SKM-1 treated with dmso at 0.1 percent for 144 hours (cell line): ENCODE measurements at regions not wholly inside any gene's neighbourhood (a gene's known extent, or its start where the extent isn't known, plus 50 kb on each side); places are given as distances from the start of the nearest gene placed in this dataset.
A peak's percentile ranks its signal among the peaks of the same experiment; 100 is the strongest.

Source experiments
- DNase-seq: peaks from one replicate; lab custom pipeline; 2025; ENCODE audit not compliant: unreplicated experiment; lab: John Stamatoyannopoulos, UW

GRCh38 chr6:78577585-78577984 lies 289.8 kb upstream of the IRAK1BP1 start:
- DNase-seq = no peak

GRCh38 chr6:78578430-78578829 lies 288.9 kb upstream of the IRAK1BP1 start:
- DNase-seq = no peak

- peak; percentile 48 for DNase-seq
These were observed 286.4 kb upstream of the IRAK1BP1 start for GRCh38 chr6:78580923-78581322.

- no peak for DNase-seq
These were observed 284.3 kb upstream of the IRAK1BP1 start for GRCh38 chr6:78583079-78583478.

- no peak for DNase-seq
These were observed 277.9 kb upstream of the IRAK1BP1 start for GRCh38 chr6:78589436-78589835.

GRCh38 chr6:78593898-78594667 lies 273.3 kb upstream of the IRAK1BP1 start:
- no peak for DNase-seq

GRCh38 chr6:78594668-78595066 lies 272.7 kb upstream of the IRAK1BP1 start:
- no peak for DNase-seq

- no peak for DNase-seq
These were observed 269.4 kb upstream of the IRAK1BP1 start for GRCh38 chr6:78597966-78598365.

- DNase-seq = no peak
These were observed 268.4 kb upstream of the IRAK1BP1 start for GRCh38 chr6:78598966-78599365.

- DNase-seq = no peak
These were observed 267.8 kb upstream of the IRAK1BP1 start for GRCh38 chr6:78599526-78599925.

- no peak for DNase-seq
These were observed 261.4 kb upstream of the IRAK1BP1 start for GRCh38 chr6:78605909-78606446.

GRCh38 chr6:78607189-78607588 lies 260.2 kb upstream of the IRAK1BP1 start:
- no peak for DNase-seq

GRCh38 chr6:78611102-78611620 lies 256.2 kb upstream of the IRAK1BP1 start:
- no peak for DNase-seq

- DNase-seq = no peak
These were observed 255.4 kb upstream of the IRAK1BP1 start for GRCh38 chr6:78611886-78612480.

- DNase-seq = no peak
These were observed 252.4 kb upstream of the IRAK1BP1 start for GRCh38 chr6:78614961-78615360.

- DNase-seq = no peak
These were observed 251.9 kb upstream of the IRAK1BP1 start for GRCh38 chr6:78615430-78615904.

GRCh38 chr6:78618970-78619369 lies 248.4 kb upstream of the IRAK1BP1 start:
- no peak for DNase-seq

GRCh38 chr6:78623554-78623953 lies 243.8 kb upstream of the IRAK1BP1 start:
- no peak for DNase-seq

- no peak for DNase-seq
These were observed 238.1 kb upstream of the IRAK1BP1 start for GRCh38 chr6:78629154-78629721.

- no peak for DNase-seq
These were observed 237.5 kb upstream of the IRAK1BP1 start for GRCh38 chr6:78629836-78630235.

GRCh38 chr6:78631976-78632375 lies 235.4 kb upstream of the IRAK1BP1 start:
- DNase-seq = no peak
